ENCODE measurements at regions not wholly inside any gene's neighbourhood (a gene's known extent, or its start where the extent isn't known, plus 50 kb on each side); places are given as distances from the start of the nearest gene placed in this dataset.

DNA sequence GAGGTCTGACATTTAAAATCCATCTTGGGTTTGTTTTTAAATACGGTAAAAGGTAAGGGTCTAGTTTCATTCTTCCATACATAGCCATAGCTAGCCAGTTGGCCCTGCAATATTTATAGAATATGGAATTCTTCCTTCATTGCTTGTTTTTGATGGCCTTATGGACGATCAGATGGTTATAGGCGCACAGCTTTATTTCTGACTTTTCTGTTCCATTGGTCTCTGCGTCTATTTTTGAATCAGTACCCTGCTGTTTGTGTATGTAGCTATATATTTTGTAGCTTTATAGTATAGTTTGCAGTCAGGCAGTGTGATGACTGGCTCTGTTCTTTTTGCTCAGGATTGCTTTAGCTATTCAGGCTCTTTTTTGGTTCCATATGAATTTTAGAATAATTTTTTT is 366.8 kb upstream of the MIS18BP1 start:
- TF ChIP-seq, protein P1, sequence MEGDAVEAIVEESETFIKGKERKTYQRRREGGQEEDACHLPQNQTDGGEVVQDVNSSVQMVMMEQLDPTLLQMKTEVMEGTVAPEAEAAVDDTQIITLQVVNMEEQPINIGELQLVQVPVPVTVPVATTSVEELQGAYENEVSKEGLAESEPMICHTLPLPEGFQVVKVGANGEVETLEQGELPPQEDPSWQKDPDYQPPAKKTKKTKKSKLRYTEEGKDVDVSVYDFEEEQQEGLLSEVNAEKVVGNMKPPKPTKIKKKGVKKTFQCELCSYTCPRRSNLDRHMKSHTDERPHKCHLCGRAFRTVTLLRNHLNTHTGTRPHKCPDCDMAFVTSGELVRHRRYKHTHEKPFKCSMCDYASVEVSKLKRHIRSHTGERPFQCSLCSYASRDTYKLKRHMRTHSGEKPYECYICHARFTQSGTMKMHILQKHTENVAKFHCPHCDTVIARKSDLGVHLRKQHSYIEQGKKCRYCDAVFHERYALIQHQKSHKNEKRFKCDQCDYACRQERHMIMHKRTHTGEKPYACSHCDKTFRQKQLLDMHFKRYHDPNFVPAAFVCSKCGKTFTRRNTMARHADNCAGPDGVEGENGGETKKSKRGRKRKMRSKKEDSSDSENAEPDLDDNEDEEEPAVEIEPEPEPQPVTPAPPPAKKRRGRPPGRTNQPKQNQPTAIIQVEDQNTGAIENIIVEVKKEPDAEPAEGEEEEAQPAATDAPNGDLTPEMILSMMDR (IDR thresholded peaks at IDR 0.05; ENCODE audit: low read length): no peak
- no peak for TF ChIP-seq EZH2 (optimal IDR thresholded peaks at IDR 0.05; ENCODE audit: low read depth, low read length)
- TF ChIP-seq EZH2phosphoT487 (IDR thresholded peaks at IDR 0.05; ENCODE audit: low read length): no peak

Measured in MM.1S (cell line).